HEK293T (cell line): ENCODE measurements at regions not wholly inside any gene's neighbourhood (a gene's known extent, or its start where the extent isn't known, plus 50 kb on each side); places are given as distances from the start of the nearest gene placed in this dataset.

Source experiments
- BHLHE40 ChIP-seq: fragments of 450-650 bp; IDR thresholded peaks from 2 replicates; pipeline ENCODE4 v1.6.1; 2016; ENCODE audit warnings: mild to moderate bottlenecking, moderate library complexity, borderline replicate concordance
- CTBP1 ChIP-seq: fragments of 450-650 bp; IDR thresholded peaks from 2 replicates; pipeline ENCODE4 v1.6.1; 2016; ENCODE audit warnings: borderline replicate concordance
- FOXK2 ChIP-seq: fragments of 450-650 bp; IDR thresholded peaks from 2 replicates; pipeline ENCODE4 v1.6.1; 2016; ENCODE audit warnings: mild to moderate bottlenecking
- HDGF ChIP-seq: fragments of 450-650 bp; IDR thresholded peaks from 2 replicates; pipeline ENCODE4 v1.6.1; 2017; ENCODE audit warnings: antibody characterized with exemption, borderline replicate concordance
- L3MBTL2 ChIP-seq: fragments of 450-650 bp; conservative IDR thresholded peaks from 2 replicates; pipeline ENCODE4 v1.6.1; 2016; ENCODE audit warnings: mild to moderate bottlenecking
- NFRKB ChIP-seq: fragments of 450-650 bp; IDR thresholded peaks from 2 replicates; pipeline ENCODE4 v1.6.1; 2016; ENCODE audit warnings: mild to moderate bottlenecking, moderate library complexity
- PKNOX1 ChIP-seq: fragments of 450-650 bp; IDR thresholded peaks from 2 replicates; pipeline ENCODE4 v1.6.1; 2016
- SP1 ChIP-seq: fragments of 450-650 bp; IDR thresholded peaks from 2 replicates; pipeline ENCODE4 v1.6.1; 2017
- TARDBP ChIP-seq: fragments of 450-650 bp; IDR thresholded peaks from 2 replicates; pipeline ENCODE4 v1.6.1; 2016

GRCh38 chr5:130243641-130244040 is 339.4 kb downstream of the CHSY3 start:
- TF ChIP-seq NFRKB (no peak), SP1 (no peak), CTBP1 (no peak), TARDBP (no peak), L3MBTL2 (no peak), BHLHE40 (no peak), HDGF (no peak), PKNOX1 (no peak), FOXK2 (no peak)
